HG03521 (cell line): ENCODE measurements at regions not wholly inside any gene's neighbourhood (a gene's known extent, or its start where the extent isn't known, plus 50 kb on each side); places are given as distances from the start of the nearest gene placed in this dataset.
"Not testable (repeated sequence)": the region's sequence is repeated elsewhere in the genome, so short reads cannot be mapped to it uniquely, and the experiment has no call there.

Experiments
- ATAC-seq: cut with Tn5 transposase; IDR thresholded peaks from one replicate; pipeline ENCODE4 v1.9.1; 2021; ENCODE audit warnings: mild to moderate bottlenecking, moderate library complexity; ENCODE audit not compliant: unreplicated experiment

GRCh38 chr18:71405169-71405809 lies 1116.4 kb downstream of the SOCS6 start:
- no peak for ATAC-seq

GRCh38 chr18:71403501-71403900 lies 1114.7 kb downstream of the SOCS6 start:
- no peak for ATAC-seq

GRCh38 chr18:71398531-71398930 lies 1109.7 kb downstream of the SOCS6 start:
- ATAC-seq, result no peak

DNA sequence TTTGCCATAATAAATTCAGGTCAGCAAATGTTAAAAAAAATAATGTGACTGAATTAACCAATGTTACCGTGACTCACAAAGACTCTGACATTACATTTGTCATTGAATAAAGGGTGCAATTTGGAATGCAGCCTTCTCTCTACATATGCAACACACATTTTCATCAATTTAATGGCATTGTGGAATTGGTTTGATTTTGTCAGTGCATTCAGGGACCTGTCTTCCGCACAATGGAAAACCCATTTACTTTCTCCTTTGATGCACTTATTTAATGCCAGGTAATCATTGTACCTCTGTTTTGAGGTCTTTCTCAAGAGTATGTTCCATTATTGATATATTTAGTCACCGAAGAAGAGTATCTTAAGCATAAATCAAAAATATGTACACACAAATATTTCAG lies 1099.3 kb downstream of the SOCS6 start:
- no peak for ATAC-seq

DNA sequence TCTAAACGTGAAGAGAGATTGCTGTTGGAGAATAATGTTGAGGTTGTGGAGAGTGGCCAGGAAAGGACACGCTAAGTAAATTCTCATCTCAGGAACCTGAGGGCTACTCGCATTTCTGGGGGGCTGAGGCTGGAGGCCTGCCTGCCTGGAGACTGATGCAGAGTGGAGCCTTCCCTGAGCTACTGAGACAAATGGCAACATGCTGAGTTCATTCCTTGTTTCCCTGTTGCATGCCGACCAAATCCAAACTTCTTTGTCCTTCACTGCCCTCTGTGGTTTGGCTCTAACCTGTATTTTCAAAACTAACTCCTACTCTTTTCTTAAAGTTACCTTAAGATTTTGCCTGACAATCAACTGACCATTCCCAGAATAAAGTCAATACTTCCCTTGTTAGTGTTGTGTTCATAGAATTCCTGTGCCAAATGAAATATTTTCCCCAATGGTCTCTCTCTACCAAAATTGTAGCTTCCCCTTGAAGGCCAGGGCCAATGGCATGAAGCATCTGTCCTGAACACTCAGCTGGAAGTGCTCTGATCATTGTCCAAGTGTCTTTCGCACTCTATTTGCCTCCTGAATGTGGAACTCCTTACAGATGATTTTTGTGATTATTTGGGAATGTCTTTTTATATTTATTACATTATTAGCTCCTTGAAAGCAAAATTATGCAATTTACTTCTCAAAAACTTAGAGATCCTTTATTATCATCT lies 1085.6 kb downstream of the SOCS6 start:
- ATAC-seq, result no peak

DNA sequence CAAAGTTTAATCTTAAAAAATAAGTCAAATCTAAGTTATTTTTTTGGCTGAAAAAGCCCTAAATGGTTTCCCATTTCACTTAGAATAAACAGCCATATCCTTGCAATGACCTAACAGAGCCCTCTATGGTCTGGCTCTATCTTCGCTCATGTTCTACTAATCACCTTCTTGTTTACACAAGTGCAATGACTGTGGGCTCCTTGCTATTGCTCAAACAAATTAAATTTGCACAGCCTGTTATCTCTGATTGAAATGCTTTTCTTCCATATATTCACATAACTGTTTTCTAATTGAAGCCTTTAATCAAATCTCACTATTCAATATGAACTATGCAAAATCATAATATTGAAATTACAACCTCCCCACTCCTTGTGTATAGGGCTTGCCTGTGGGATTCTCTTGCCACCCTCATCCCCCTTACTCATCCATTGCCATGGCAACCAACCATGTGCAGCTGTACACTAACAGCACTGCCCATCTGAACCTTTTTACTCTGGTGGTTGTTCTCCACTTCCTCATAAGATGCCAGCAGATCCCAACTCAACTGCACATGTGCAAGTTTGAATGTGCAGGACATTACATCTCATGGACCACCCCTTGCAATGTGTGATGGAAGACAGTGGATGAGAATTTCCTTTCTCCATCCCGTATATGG lies 1083.2 kb downstream of the SOCS6 start:
- no peak for ATAC-seq

- no peak for ATAC-seq
Observed at GRCh38 chr18:71370671-71371445, 1082.0 kb downstream of the SOCS6 start.

DNA sequence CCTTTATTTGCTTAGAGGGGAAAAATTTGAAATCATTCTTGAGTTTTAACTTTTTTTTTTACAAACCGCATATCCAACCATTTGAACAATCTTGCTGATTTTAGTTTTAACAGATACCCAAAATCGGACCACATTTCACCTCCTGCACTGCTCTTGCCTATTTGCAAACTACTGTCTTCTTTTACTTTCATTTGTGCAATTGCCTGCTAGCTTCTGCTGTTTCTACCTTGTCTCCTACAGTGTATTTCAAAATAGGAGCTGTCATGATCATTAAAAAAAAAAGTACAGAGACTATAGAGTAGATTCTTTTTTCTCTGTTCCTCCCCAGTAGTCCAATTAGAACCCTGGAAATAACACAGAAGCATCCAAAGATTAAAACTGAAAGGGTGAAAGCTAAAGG lies 1081.2 kb downstream of the SOCS6 start:
- no peak for ATAC-seq

DNA sequence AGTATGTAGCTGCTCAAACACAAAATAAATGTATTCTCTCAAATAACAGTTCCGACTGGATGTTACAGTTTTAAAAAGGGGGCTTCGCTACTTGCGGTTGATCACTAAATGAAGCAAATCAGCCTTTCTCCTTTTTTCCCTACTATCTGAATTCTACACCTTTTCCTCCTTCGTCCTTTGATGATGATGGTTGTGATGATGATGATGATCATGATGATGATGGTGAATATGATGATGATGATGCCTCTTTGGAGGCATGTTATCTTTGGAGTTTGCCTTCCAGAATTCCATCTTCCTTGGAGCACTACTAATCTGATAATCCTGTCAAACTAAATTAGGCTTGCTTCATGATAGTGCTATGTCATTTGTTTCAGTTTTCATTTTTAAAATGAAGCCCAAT lies 1073.3 kb downstream of the SOCS6 start:
- no peak for ATAC-seq

- not testable (repeated sequence) for ATAC-seq
Observed at GRCh38 chr18:71355599-71355998, 1066.8 kb downstream of the SOCS6 start.

DNA sequence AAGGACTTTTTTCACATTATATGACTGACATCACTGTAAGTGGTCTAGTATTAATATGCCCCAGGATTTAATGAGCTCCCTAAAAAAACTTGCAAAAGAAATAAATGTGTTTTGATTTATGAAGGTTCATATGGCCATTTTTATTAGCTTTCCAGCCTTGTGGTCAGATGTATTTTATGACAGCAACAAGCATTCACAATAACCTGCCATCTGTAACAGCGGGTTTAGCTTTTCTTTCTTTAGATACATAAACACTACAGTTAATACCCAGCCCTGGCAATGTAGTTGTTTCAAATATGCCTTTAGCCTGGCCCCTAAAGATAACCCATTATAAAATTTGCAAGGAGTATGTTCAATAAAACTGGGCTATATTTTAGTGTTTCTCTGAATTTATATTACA lies 1063.8 kb downstream of the SOCS6 start:
- ATAC-seq, result no peak

- no peak for ATAC-seq
Observed at GRCh38 chr18:71336576-71337210, 1047.8 kb downstream of the SOCS6 start.

GRCh38 chr18:71329563-71329962 lies 1040.7 kb downstream of the SOCS6 start:
- ATAC-seq, result no peak

GRCh38 chr18:71329114-71329513 lies 1040.3 kb downstream of the SOCS6 start:
- ATAC-seq, result no peak

DNA sequence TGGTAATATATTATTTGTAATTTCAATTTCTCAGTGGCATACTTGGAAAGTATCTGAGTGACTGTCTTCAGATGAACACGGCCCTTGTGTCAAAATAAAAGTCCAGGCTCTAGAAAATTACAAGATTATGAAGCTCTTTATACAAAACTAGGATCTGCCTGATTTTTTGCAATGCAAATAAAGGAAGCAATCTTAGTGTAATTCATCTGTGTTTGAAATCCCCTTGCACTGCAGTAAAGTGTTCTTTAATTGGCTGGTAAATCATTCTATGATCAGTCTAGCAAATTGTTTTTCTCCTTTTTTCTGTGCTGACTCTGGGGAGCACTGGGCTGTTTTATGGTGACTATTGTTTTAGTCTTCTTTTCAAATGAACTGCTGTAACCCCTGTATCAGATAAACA lies 1039.0 kb downstream of the SOCS6 start:
- no peak for ATAC-seq

GRCh38 chr18:71327441-71327840 lies 1038.6 kb downstream of the SOCS6 start:
- no peak for ATAC-seq

DNA sequence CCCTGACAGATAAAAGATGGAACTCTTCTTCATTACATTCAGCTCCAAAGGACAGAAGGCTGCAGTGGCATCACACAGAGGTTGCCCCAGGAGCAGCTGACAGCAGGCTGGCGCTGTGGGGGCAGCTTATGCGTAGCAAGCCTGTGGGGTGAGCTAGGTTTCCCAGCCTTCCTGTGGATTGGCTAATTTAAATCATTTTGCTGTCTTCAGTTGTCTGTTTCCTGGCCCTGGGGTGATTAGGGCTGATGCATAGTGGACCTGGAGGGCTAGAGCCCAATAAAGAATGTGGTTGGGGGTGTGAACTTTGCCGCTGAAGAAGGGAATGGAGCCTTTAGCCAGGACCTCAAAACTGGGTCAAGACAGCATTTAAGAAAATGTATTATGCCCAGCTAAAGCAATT lies 1038.0 kb downstream of the SOCS6 start:
- ATAC-seq, result no peak

- no peak for ATAC-seq
Observed at GRCh38 chr18:71324356-71324755, 1035.5 kb downstream of the SOCS6 start.

GRCh38 chr18:71322201-71322600 lies 1033.4 kb downstream of the SOCS6 start:
- ATAC-seq, result no peak

GRCh38 chr18:71321319-71321718 lies 1032.5 kb downstream of the SOCS6 start:
- no peak for ATAC-seq

DNA sequence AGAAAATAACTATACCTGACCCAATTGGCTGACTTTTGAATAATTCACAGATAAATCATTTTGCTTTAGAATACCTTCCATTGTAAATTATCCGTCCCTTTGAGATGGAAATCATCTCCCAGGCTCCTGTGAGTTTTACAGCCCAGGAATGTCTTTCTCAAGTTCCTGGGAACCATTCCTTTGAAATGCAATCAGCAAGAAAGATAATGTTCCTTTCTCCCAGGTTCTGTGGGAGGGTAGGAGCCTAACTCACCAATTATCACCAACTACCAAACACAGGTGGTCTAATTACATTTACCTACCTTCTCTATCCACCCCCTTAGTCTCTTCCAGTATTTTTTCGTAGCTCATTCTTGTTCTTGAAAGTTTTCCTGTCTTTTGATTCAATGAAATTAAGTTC lies 1016.0 kb downstream of the SOCS6 start:
- no peak for ATAC-seq
